ENCODE measurements at regions not wholly inside any gene's neighbourhood (a gene's known extent, or its start where the extent isn't known, plus 50 kb on each side); places are given as distances from the start of the nearest gene placed in this dataset.
"Not testable (repeated sequence)": the region's sequence is repeated elsewhere in the genome, so short reads cannot be mapped to it uniquely, and the experiment has no call there.

- Histone ChIP-seq H3K36me3 (ENCODE audit: insufficient read depth, low read length) (no peaks in the 10 kb centered on the region), H3K4me1 (ENCODE audit: insufficient read depth, low read length) (no peaks in the 10 kb centered on the region), H3K4me3 (ENCODE audit: low read length) (no peak overlapping the region), H3K27ac (ENCODE audit: low read depth in 1 of 2, low read length in 2 of 2) (no peak overlapping the region), H3K27me3 (ENCODE audit: control insufficient read depth in 1 of 2, insufficient read depth in 2 of 2, low read length in 2 of 2) (no peaks in the 10 kb centered on the region), H3K9me3 (ENCODE audit: control insufficient read depth in 1 of 2, insufficient read depth in 1 of 2, low read length in 2 of 2) (no peaks in the 10 kb centered on the region)
- H3K4me3 Mint-ChIP-seq, result no peak overlapping the region
- no peak overlapping the region for H3K27ac Mint-ChIP-seq
- ChIA-PET CTCF (no interaction called here), POLR2A (no interaction called here)
- no peaks in the 10 kb centered on the region for H3K27me3 Mint-ChIP-seq
- no peaks in the 10 kb centered on the region for H3K36me3 Mint-ChIP-seq (ENCODE audit: low read depth)
- intact Hi-C loops (cut with DNase I, micrococcal nuclease), result no loop called here
- TF ChIP-seq CTCF (IDR thresholded peaks at IDR 0.05), result no peak
- ATAC-seq (ENCODE audit: poor library complexity), result no peak
- DNase-seq, result no peak
- no peaks in the 10 kb centered on the region for H3K9me3 Mint-ChIP-seq
- H3K4me1 Mint-ChIP-seq (ENCODE audit: low read depth), result no peaks in the 10 kb centered on the region
These were observed 409.1 kb downstream of the CPS1 start for GRCh38 chr2:210965472-210965871.

GRCh38 chr2:210966330-210966729 lies 409.9 kb downstream of the CPS1 start:
- DNase-seq, result no peak
- H3K4me3 ChIP-seq (ENCODE audit: low read length), result no peak overlapping the region
- no peak for ATAC-seq (ENCODE audit: poor library complexity)
- Mint-ChIP-seq H3K9me3 (peaks cover 2% of the 10 kb centered on the region), H3K4me1 (ENCODE audit: low read depth) (no peaks in the 10 kb centered on the region), H3K27ac (no peak overlapping the region), H3K27me3 (no peaks in the 10 kb centered on the region), H3K4me3 (no peak overlapping the region), H3K36me3 (ENCODE audit: low read depth) (no peaks in the 10 kb centered on the region)
- no peaks in the 10 kb centered on the region for H3K4me1 ChIP-seq (ENCODE audit: insufficient read depth, low read length)
- no peaks in the 10 kb centered on the region for H3K27me3 ChIP-seq (ENCODE audit: control insufficient read depth in 1 of 2, insufficient read depth in 2 of 2, low read length in 2 of 2)
- ChIA-PET CTCF (no interaction called here), POLR2A (no interaction called here)
- H3K36me3 ChIP-seq (ENCODE audit: insufficient read depth, low read length), result no peaks in the 10 kb centered on the region
- no peaks in the 10 kb centered on the region for H3K9me3 ChIP-seq (ENCODE audit: control insufficient read depth in 1 of 2, insufficient read depth in 1 of 2, low read length in 2 of 2)
- intact Hi-C loops (cut with DNase I, micrococcal nuclease), result no loop called here
- no peak for TF ChIP-seq CTCF (IDR thresholded peaks at IDR 0.05)
- no peak overlapping the region for H3K27ac ChIP-seq (ENCODE audit: low read depth in 1 of 2, low read length in 2 of 2)

- Mint-ChIP-seq H3K27me3 (no peaks in the 10 kb centered on the region), H3K4me3 (no peak overlapping the region), H3K36me3 (ENCODE audit: low read depth) (no peaks in the 10 kb centered on the region), H3K9me3 (peaks cover 7% of the 10 kb centered on the region), H3K27ac (no peak overlapping the region), H3K4me1 (ENCODE audit: low read depth) (no peaks in the 10 kb centered on the region)
- ChIA-PET CTCF (no interaction called here), POLR2A (no interaction called here)
- no peak for TF ChIP-seq CTCF (IDR thresholded peaks at IDR 0.05)
- Histone ChIP-seq H3K36me3 (ENCODE audit: insufficient read depth, low read length) (no peaks in the 10 kb centered on the region), H3K4me3 (ENCODE audit: low read length) (no peak overlapping the region), H3K27me3 (ENCODE audit: control insufficient read depth in 1 of 2, insufficient read depth in 2 of 2, low read length in 2 of 2) (no peaks in the 10 kb centered on the region), H3K4me1 (ENCODE audit: insufficient read depth, low read length) (no peaks in the 10 kb centered on the region), H3K9me3 (ENCODE audit: control insufficient read depth in 1 of 2, insufficient read depth in 1 of 2, low read length in 2 of 2) (no peaks in the 10 kb centered on the region), H3K27ac (ENCODE audit: low read depth in 1 of 2, low read length in 2 of 2) (no peak overlapping the region)
- ATAC-seq (ENCODE audit: poor library complexity), result no peak
- no peak for DNase-seq
- intact Hi-C loops (cut with DNase I, micrococcal nuclease), result no loop called here
These were observed 415.0 kb downstream of the CPS1 start for GRCh38 chr2:210971431-210971830.

GRCh38 chr2:210986806-210987205 lies 430.4 kb downstream of the CPS1 start:
- intact Hi-C loops (cut with DNase I, micrococcal nuclease); H3K4me3 Mint-ChIP-seq; H3K27me3 Mint-ChIP-seq; H3K27me3 ChIP-seq (ENCODE audit: control insufficient read depth in 1 of 2, insufficient read depth in 2 of 2, low read length in 2 of 2); ATAC-seq (ENCODE audit: poor library complexity); H3K4me1 ChIP-seq (ENCODE audit: insufficient read depth, low read length); H3K36me3 ChIP-seq (ENCODE audit: insufficient read depth, low read length); H3K36me3 Mint-ChIP-seq (ENCODE audit: low read depth); POLR2A ChIA-PET; CTCF ChIA-PET; H3K27ac ChIP-seq (ENCODE audit: low read depth in 1 of 2, low read length in 2 of 2); H3K4me1 Mint-ChIP-seq (ENCODE audit: low read depth); H3K4me3 ChIP-seq (ENCODE audit: low read length); DNase-seq; H3K27ac Mint-ChIP-seq: not testable (repeated sequence)
- peaks cover 15% of the 10 kb centered on the region for H3K9me3 Mint-ChIP-seq
- H3K9me3 ChIP-seq (ENCODE audit: control insufficient read depth in 1 of 2, insufficient read depth in 1 of 2, low read length in 2 of 2), result peaks cover 0 to 10% of the 10 kb centered on the region in 2 experiments

Data from CD4-positive, alpha-beta T cell (primary cell).